ENCODE measurements at regions not wholly inside any gene's neighbourhood (a gene's known extent, or its start where the extent isn't known, plus 50 kb on each side); places are given as distances from the start of the nearest gene placed in this dataset.

DNA sequence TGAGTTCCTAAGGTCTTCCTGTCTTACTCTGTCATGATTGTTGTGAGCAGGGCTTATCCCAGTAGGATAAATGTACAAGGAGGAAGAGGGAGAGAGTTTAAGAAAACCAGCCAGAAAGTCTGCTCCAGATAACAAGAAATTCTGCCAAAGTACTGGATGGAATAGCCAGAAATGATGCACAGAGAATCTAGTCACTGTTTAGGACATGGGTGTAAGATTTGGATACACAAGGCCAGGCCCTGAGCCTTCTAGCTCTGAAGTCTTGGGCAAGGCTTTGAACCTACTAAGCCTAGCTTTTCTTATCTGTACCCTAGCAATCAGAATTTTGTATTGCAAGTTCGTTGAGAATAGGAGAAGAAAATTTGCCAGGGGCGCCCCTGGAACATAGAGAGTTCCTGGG, 180.4 kb upstream of the ROPN1 start:
- no peaks in the 10 kb centered on the region for H3K79me2 ChIP-seq (ENCODE audit: control insufficient read depth, low read length)
- H3K9me2 ChIP-seq (replicated peaks; ENCODE audit: control insufficient read depth, low read length): no peaks in the 10 kb centered on the region
- H4K20me1 ChIP-seq (ENCODE audit: control insufficient read depth, insufficient read depth, low read depth, low read length): no peaks in the 10 kb centered on the region
- no peaks in the 10 kb centered on the region for H3K9me3 ChIP-seq (ENCODE audit: control insufficient read depth, insufficient read depth, low read length)
- no peaks in the 10 kb centered on the region for H3K4me1 ChIP-seq (ENCODE audit: control insufficient read depth, low read length)
- 0 out of 2 replicates have a peak, but pooled peaks cover under 1% of the 10 kb centered on the region for H3K27me3 ChIP-seq (ENCODE audit: control insufficient read depth, low read length)
- no peak overlapping the region for H3K27ac ChIP-seq (ENCODE audit: low read depth, low read length)
- no peaks in the 10 kb centered on the region for H3K36me3 ChIP-seq (ENCODE audit: control insufficient read depth, low read length)
- no peak overlapping the region for H3K4me2 ChIP-seq (ENCODE audit: low read length)
- H3F3A ChIP-seq (ENCODE audit: control insufficient read depth, insufficient read depth): no peaks in the 10 kb centered on the region
- H3K4me3 ChIP-seq (ENCODE audit: low read length): no peak overlapping the region
- TF ChIP-seq, protein P1, sequence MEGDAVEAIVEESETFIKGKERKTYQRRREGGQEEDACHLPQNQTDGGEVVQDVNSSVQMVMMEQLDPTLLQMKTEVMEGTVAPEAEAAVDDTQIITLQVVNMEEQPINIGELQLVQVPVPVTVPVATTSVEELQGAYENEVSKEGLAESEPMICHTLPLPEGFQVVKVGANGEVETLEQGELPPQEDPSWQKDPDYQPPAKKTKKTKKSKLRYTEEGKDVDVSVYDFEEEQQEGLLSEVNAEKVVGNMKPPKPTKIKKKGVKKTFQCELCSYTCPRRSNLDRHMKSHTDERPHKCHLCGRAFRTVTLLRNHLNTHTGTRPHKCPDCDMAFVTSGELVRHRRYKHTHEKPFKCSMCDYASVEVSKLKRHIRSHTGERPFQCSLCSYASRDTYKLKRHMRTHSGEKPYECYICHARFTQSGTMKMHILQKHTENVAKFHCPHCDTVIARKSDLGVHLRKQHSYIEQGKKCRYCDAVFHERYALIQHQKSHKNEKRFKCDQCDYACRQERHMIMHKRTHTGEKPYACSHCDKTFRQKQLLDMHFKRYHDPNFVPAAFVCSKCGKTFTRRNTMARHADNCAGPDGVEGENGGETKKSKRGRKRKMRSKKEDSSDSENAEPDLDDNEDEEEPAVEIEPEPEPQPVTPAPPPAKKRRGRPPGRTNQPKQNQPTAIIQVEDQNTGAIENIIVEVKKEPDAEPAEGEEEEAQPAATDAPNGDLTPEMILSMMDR (IDR thresholded peaks at IDR 0.05; ENCODE audit: low read depth, low read length, poor library complexity, severe bottlenecking): no peak
- TF ChIP-seq EZH2phosphoT487 (IDR thresholded peaks at IDR 0.05; ENCODE audit: borderline replicate concordance, low read length): no peak

DNA sequence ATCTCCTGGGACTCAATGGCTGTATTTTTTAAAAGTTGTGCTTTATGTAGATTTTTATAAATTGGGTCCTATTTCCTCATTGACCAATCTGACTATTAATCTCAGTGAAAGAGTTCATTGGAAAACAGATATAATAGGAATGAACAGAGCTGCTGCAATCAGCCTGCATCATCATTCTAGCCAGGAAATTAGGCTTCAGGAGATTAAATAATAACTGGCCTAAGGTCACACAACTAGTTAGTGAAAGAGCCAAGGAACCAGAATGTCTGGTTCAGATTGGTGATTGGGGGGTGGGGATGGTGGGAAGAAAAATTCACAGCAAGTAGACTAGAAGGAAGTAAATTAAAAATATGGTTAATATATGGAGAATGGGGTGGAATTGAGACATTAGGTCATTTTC, 180.9 kb upstream of the ROPN1 start:
- no peaks in the 10 kb centered on the region for H3K36me3 ChIP-seq (ENCODE audit: control insufficient read depth, low read length)
- H4K20me1 ChIP-seq (ENCODE audit: control insufficient read depth, insufficient read depth, low read depth, low read length): no peaks in the 10 kb centered on the region
- H3K4me1 ChIP-seq (ENCODE audit: control insufficient read depth, low read length): no peaks in the 10 kb centered on the region
- H3K9me3 ChIP-seq (ENCODE audit: control insufficient read depth, insufficient read depth, low read length): no peaks in the 10 kb centered on the region
- H3K27ac ChIP-seq (ENCODE audit: low read depth, low read length): no peak overlapping the region
- no peak for TF ChIP-seq EZH2phosphoT487 (IDR thresholded peaks at IDR 0.05; ENCODE audit: borderline replicate concordance, low read length)
- no peak overlapping the region for H3K4me2 ChIP-seq (ENCODE audit: low read length)
- no peak overlapping the region for H3K4me3 ChIP-seq (ENCODE audit: low read length)
- no peaks in the 10 kb centered on the region for H3K9me2 ChIP-seq (replicated peaks; ENCODE audit: control insufficient read depth, low read length)
- no peaks in the 10 kb centered on the region for H3K79me2 ChIP-seq (ENCODE audit: control insufficient read depth, low read length)
- no peaks in the 10 kb centered on the region for H3F3A ChIP-seq (ENCODE audit: control insufficient read depth, insufficient read depth)
- no peaks in the 10 kb centered on the region for H3K27me3 ChIP-seq (ENCODE audit: control insufficient read depth, low read length)

DNA sequence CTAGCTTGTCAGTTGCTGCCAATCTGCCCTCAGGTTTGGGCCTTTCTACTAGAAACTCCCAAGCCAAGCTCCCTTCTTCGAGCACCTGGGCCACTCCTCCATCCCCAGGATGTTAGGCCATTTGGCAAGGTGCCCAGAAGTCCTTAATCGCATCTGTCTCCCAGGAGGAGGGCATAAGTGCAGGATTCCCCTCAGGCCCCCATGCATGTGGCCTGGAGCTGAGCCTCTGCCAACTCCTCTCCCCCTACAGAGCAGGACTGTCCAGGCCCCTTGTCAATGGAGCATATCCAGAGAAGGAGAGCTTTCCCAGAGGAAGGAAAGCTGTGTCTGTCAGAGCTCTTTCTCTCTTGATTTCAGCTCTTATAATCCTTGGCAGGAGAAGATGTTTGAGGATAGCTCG, 182.6 kb upstream of the ROPN1 start:
- no peaks in the 10 kb centered on the region for H3K9me2 ChIP-seq (replicated peaks; ENCODE audit: control insufficient read depth, low read length)
- H3K27ac ChIP-seq (ENCODE audit: low read depth, low read length): no peak overlapping the region
- no peaks in the 10 kb centered on the region for H3K36me3 ChIP-seq (ENCODE audit: control insufficient read depth, low read length)

More for the DNA sequence above, 182.6 kb upstream of the ROPN1 start:
- H3K79me2 ChIP-seq (ENCODE audit: control insufficient read depth, low read length): no peaks in the 10 kb centered on the region
- H3K4me2 ChIP-seq (ENCODE audit: low read length): no peak overlapping the region
- H3K9me3 ChIP-seq (ENCODE audit: control insufficient read depth, insufficient read depth, low read length): no peaks in the 10 kb centered on the region
- no peaks in the 10 kb centered on the region for H4K20me1 ChIP-seq (ENCODE audit: control insufficient read depth, insufficient read depth, low read depth, low read length)
- H3F3A ChIP-seq (ENCODE audit: control insufficient read depth, insufficient read depth): no peaks in the 10 kb centered on the region
- no peaks in the 10 kb centered on the region for H3K27me3 ChIP-seq (ENCODE audit: control insufficient read depth, low read length)
- TF ChIP-seq, protein P1 (IDR thresholded peaks at IDR 0.05; ENCODE audit: low read depth, low read length, poor library complexity, severe bottlenecking): no peak
- no peak for TF ChIP-seq EZH2phosphoT487 (IDR thresholded peaks at IDR 0.05; ENCODE audit: borderline replicate concordance, low read length)
- H3K4me3 ChIP-seq (ENCODE audit: low read length): no peak overlapping the region
- H3K4me1 ChIP-seq (ENCODE audit: control insufficient read depth, low read length): no peaks in the 10 kb centered on the region

All from DOHH2 (cell line).